ENCODE measurements at regions not wholly inside any gene's neighbourhood (a gene's known extent, or its start where the extent isn't known, plus 50 kb on each side); places are given as distances from the start of the nearest gene placed in this dataset.

DNA sequence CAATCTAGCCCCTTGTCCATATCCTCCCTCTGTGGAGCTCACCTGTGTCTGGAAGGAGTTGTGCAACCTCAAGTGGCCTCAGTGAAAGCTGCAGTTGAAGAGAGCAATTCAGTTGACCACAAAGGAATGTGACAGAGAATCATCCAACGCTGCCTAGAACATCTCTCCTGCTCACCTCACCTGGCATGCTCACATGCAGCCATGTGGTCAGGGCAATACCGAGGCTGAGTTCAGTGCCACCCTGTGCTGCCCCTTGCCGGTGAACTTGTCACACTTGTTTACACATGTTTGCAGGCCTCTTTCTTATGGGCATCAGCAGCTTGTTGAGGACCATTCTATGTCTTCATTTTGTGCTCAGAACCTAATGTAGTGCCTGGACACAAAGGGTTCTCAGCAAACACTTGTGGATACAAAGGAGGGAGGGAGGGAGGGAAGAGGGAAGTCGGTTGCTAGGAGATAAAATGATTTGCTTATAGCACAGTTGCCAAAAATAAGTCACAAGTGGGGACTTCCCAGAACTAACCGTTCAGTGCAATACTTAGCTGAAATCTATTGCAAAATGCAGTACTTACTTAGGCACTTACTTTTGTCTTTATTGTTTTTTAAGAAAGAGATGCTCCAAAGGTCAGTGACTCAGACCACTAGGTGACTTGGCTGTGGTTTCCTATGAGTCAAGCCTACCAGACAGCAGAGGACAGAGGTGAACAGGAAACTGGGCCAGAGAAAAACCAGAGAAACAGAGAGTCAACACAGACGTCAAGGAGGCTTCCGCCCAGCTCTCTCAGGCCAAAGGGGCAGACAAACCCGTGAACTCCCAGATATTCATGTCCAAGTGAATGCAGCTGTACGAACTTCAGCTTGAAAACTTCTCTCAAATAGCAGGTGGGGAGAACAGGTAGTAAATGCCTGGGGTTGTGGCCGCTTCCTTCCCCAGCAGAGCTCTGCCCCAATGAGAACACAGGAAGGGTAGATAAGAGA lies 227.8 kb upstream of the CTNNB1 start:
- Histone ChIP-seq H4K8ac (ENCODE audit: extremely low read depth, insufficient read depth, low read length) (no peak overlapping the region), H3K23me2 (ENCODE audit: low read depth, low read length) (no peaks in the 10 kb centered on the region; the same call in 1 of the 2 replicates), H3K9me3 (ENCODE audit: insufficient read depth in 2 of 2, low read depth in 1 of 2, low read length in 1 of 2) (no peaks in the 10 kb centered on the region), H3K27ac (ENCODE audit: low read depth, low read length) (no peak overlapping the region), H2AFZ (ENCODE audit: low read length) (no peak overlapping the region), H3K18ac (ENCODE audit: extremely low read depth, low read length) (no peak overlapping the region), H3K36me3 (ENCODE audit: control insufficient read depth in 2 of 4, insufficient read depth in 4 of 4, low read length in 3 of 4) (no peaks in the 10 kb centered on the region), H2BK12ac (ENCODE audit: low read depth, low read length) (no peak overlapping the region), H2BK20ac (ENCODE audit: low read length) (no peak overlapping the region), H3K4ac (replicated peaks; ENCODE audit: insufficient read length, low read depth, low read length) (no peak overlapping the region), H3K23ac (ENCODE audit: insufficient read length) (no peak overlapping the region), H3K56ac (replicated peaks; ENCODE audit: insufficient read length, low read depth, low read length) (no peak overlapping the region), H4K5ac (ENCODE audit: insufficient read length, low read depth, low read length) (no peak overlapping the region), H2BK120ac (replicated peaks; ENCODE audit: low read depth, low read length) (no peak overlapping the region), H3K4me2 (ENCODE audit: insufficient read depth in 1 of 2, low read depth in 2 of 2, low read length in 2 of 2) (no peak overlapping the region), H3K9ac (replicated peaks in 1 of 4; ENCODE audit: extremely low read depth in 1 of 4, low read depth in 3 of 4, low read length in 3 of 4) (no peak overlapping the region), H4K91ac (replicated peaks; ENCODE audit: insufficient read length, low read length) (no peak overlapping the region), H2AK5ac (ENCODE audit: low read depth, low read length) (no peak overlapping the region), H2BK15ac (ENCODE audit: low read length) (no peak overlapping the region), H3K27me3 (replicated peaks in 1 of 4; ENCODE audit: control insufficient read depth in 3 of 4, extremely low read depth in 1 of 4, insufficient read depth in 3 of 4, low read length in 3 of 4) (no peaks in the 10 kb centered on the region), H4K20me1 (replicated peaks in 1 of 2; ENCODE audit: control insufficient read depth in 1 of 2, insufficient read depth in 2 of 2, low read length in 2 of 2) (no peaks in the 10 kb centered on the region), H3K79me2 (ENCODE audit: control insufficient read depth in 1 of 2, insufficient read depth in 2 of 2, low read length in 2 of 2) (no peaks in the 10 kb centered on the region), H2BK5ac (ENCODE audit: low read depth, low read length) (peak overlapping the region; percentile 18), H3K79me1 (ENCODE audit: low read depth, low read length) (no peaks in the 10 kb centered on the region; the same call in 1 of the 2 replicates), H3K4me1 (replicated peaks in 1 of 4; ENCODE audit: control insufficient read depth in 3 of 4, insufficient read depth in 4 of 4, low read length in 3 of 4) (no peaks in the 10 kb centered on the region), H3K4me3 (ENCODE audit: extremely low read depth in 1 of 4, insufficient read depth in 2 of 4, low read depth in 3 of 4, low read length in 4 of 4) (no peak overlapping the region), H3K14ac (ENCODE audit: insufficient read length) (no peak overlapping the region)
- DNase-seq (ENCODE audit: low read depth in 1 of 2, low spot score in 2 of 2) (no peak), FAIRE-seq (no peak)
- TF ChIP-seq JUN (IDR thresholded peaks at IDR 0.05; ENCODE audit: low read depth, low read length) (no peak), RAD21 (IDR thresholded peaks at IDR 0.05 in 1 of 2, conservative IDR thresholded peaks at IDR 0.05 in 1 of 2; ENCODE audit: low read depth in 2 of 2, low read length in 2 of 2) (peak; percentile 22 to 49; a peak in 3 of 4 replicates)
- POLR2A ChIA-PET (ENCODE audit: partially characterized antibody): no interaction called here
- CTCF ChIA-PET (ENCODE audit: partially characterized antibody): interaction anchor here (0.6 to 1.1 kb wide), 3 partner anchors 73 to 247 kb away, joined by 3 read pairs; no protein-coding TSS in a partner anchor
- WGBS, 2 experiments (ENCODE audit: extremely low coverage in 1 of 2, insufficient coverage in 1 of 2, insufficient read length in 1 of 2, insufficient replicate concordance in 2 of 2, low coverage in 1 of 2, low lambda C conversion rate in 2 of 2, missing lambda C conversion rate in 1 of 2): 91% methylated on average over 9 of the region's 10 CpGs; no CpG with 5 or more reads in 1 of the 2 experiments
